ENCODE measurements at regions not wholly inside any gene's neighbourhood (a gene's known extent, or its start where the extent isn't known, plus 50 kb on each side); places are given as distances from the start of the nearest gene placed in this dataset.
A peak's percentile ranks its signal among the peaks of the same experiment; 100 is the strongest.

DNA sequence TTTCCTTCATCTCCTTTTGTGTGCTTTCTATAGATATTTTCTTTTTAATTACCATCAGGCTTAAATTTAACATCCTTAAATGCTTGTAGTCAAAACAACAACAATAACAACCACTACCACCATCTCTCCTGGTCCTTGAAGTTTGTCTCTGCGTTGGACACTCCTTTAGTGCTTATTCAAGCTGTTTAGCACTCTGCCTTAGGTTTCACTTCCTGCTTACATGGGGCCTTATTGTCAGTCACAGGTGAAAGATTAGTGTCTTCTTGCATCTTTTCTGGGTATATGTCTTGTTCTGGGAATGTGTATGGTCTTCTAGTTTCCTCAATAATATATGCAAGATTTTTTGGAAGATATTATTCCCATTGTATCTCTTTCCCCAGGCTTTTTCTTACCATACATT is 240.1 kb upstream of the NXPH2 start:
- Histone ChIP-seq H3K27ac (no peak overlapping the region), H3K27me3 (no peaks in the 10 kb centered on the region), H3K9me3 (peaks cover 0 to 24% (median 0%) of the 10 kb centered on the region in 4 donors), H3K4me1 (no peaks in the 10 kb centered on the region), H3K36me3 (no peaks in the 10 kb centered on the region), H3K4me3 (no peak overlapping the region)
- DNase-seq, result no peak
- no peak for TF ChIP-seq EP300 (IDR thresholded peaks at IDR 0.05)
- no peak for TF ChIP-seq POLR2AphosphoS5 (IDR thresholded peaks at IDR 0.05)
- TF ChIP-seq, protein P1, sequence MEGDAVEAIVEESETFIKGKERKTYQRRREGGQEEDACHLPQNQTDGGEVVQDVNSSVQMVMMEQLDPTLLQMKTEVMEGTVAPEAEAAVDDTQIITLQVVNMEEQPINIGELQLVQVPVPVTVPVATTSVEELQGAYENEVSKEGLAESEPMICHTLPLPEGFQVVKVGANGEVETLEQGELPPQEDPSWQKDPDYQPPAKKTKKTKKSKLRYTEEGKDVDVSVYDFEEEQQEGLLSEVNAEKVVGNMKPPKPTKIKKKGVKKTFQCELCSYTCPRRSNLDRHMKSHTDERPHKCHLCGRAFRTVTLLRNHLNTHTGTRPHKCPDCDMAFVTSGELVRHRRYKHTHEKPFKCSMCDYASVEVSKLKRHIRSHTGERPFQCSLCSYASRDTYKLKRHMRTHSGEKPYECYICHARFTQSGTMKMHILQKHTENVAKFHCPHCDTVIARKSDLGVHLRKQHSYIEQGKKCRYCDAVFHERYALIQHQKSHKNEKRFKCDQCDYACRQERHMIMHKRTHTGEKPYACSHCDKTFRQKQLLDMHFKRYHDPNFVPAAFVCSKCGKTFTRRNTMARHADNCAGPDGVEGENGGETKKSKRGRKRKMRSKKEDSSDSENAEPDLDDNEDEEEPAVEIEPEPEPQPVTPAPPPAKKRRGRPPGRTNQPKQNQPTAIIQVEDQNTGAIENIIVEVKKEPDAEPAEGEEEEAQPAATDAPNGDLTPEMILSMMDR (IDR thresholded peaks at IDR 0.05), result no peak
- no peak for TF ChIP-seq POLR2A (IDR thresholded peaks at IDR 0.05)
- 68 to 71% methylated on average over 1 of the region's 1 CpG for WGBS, 2 donors
- ATAC-seq (ENCODE audit: low FRiP score in 2 of 2), result no peak

- no peaks in the 10 kb centered on the region for H3K36me3 ChIP-seq
- WGBS, 2 donors, result 84 to 95% methylated on average over 2 of the region's 2 CpGs
- no peak overlapping the region for H3K4me3 ChIP-seq
- DNase-seq (peak in 1 of 2 donors; percentile 10), ATAC-seq (ENCODE audit: low FRiP score in 2 of 2) (peak in 1 of 2 donors; percentile 68)
- peaks cover 0 to 24% (median 0%) of the 10 kb centered on the region in 4 donors for H3K9me3 ChIP-seq
- no peaks in the 10 kb centered on the region for H3K4me1 ChIP-seq
- no peak for TF ChIP-seq POLR2A (IDR thresholded peaks at IDR 0.05)
- TF ChIP-seq, protein P1 (IDR thresholded peaks at IDR 0.05), result no peak
- TF ChIP-seq POLR2AphosphoS5 (IDR thresholded peaks at IDR 0.05), result no peak
- TF ChIP-seq EP300 (IDR thresholded peaks at IDR 0.05), result no peak
- no peaks in the 10 kb centered on the region for H3K27me3 ChIP-seq
- no peak overlapping the region for H3K27ac ChIP-seq
Measured at GRCh38 chr2:139018252-139018651, 238.1 kb upstream of the NXPH2 start.

DNA sequence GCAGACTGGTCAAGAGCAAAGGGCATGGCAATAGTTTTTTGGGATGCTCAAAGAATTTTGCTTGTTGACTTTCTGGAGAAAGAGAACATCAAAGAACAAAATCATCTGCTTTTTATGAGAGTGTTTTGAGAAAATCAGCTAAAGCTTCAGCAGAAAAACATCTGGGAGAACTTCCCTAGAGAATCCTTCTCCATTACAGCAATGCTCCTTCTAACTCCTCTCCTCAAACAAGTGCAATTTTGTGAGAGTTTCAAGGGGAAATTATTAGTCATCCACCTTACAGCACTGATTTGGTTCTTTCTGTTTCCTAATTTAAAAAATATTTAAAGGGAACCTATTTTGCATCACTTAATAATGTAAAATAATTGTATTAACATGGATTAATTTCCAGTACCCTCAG is 226.9 kb upstream of the NXPH2 start:
- H3K27ac ChIP-seq, result no peak overlapping the region
- no peaks in the 10 kb centered on the region for H3K4me1 ChIP-seq
- no peaks in the 10 kb centered on the region for H3K36me3 ChIP-seq
- no peaks in the 10 kb centered on the region for H3K9me3 ChIP-seq
- no peak overlapping the region for H3K4me3 ChIP-seq
- ATAC-seq (ENCODE audit: low FRiP score in 2 of 2), result no peak
- DNase-seq, result no peak
- TF ChIP-seq POLR2AphosphoS5 (IDR thresholded peaks at IDR 0.05) (no peak), POLR2A (IDR thresholded peaks at IDR 0.05) (no peak), EP300 (IDR thresholded peaks at IDR 0.05) (no peak)
- TF ChIP-seq, protein P1 (IDR thresholded peaks at IDR 0.05), result no peak
- no peaks in the 10 kb centered on the region for H3K27me3 ChIP-seq

- H3K9me3 ChIP-seq, result no peaks in the 10 kb centered on the region
- 63 to 71% methylated on average over 6 of the region's 6 CpGs for WGBS, 2 donors
- DNase-seq, result no peak
- no peak overlapping the region for H3K4me3 ChIP-seq
- no peaks in the 10 kb centered on the region for H3K4me1 ChIP-seq
- TF ChIP-seq POLR2A (IDR thresholded peaks at IDR 0.05), result no peak
- TF ChIP-seq, protein P1 (IDR thresholded peaks at IDR 0.05), result no peak
- no peak for TF ChIP-seq POLR2AphosphoS5 (IDR thresholded peaks at IDR 0.05)
- no peak for TF ChIP-seq EP300 (IDR thresholded peaks at IDR 0.05)
- no peaks in the 10 kb centered on the region for H3K36me3 ChIP-seq
- ATAC-seq (ENCODE audit: low FRiP score in 2 of 2), result no peak
- H3K27me3 ChIP-seq, result no peaks in the 10 kb centered on the region
- no peak overlapping the region for H3K27ac ChIP-seq
Measured at GRCh38 chr2:139000131-139000785, 220.1 kb upstream of the NXPH2 start.

DNA sequence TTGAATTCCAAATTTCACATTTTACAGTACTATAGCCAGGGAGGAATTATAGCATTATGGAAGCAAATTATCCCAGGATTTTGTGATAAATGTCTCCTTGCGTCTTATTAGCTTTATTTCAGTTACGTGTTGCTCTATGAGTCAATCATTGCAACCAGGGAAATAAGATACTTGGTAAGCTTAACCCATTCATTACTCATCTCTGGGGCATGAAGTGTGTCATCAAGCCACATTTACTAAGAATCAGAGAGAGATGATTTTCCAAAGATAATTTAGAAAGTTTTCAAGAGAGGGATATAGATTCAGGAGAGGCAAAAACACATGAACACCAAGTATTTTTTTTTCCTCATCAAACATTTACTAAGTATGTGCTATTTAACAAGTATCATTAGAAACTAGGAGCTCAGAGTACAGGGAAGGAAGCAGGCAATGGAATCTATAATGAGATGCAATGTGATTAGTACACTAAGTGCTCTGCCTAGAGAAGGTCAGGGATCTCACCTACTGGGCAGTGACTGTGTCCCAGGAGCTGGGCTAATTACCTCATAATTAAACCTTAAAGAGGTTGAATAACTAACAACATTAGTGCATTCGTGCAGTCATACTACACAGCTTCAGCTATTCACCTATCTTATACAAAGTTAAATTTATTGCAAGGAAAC is 217.8 kb upstream of the NXPH2 start:
- ATAC-seq (ENCODE audit: low FRiP score in 2 of 2), result no peak
- TF ChIP-seq, protein P1 (IDR thresholded peaks at IDR 0.05), result no peak
- no peak for TF ChIP-seq POLR2AphosphoS5 (IDR thresholded peaks at IDR 0.05)
- TF ChIP-seq POLR2A (IDR thresholded peaks at IDR 0.05), result no peak
- no peak for TF ChIP-seq EP300 (IDR thresholded peaks at IDR 0.05)
- Histone ChIP-seq H3K27me3 (no peaks in the 10 kb centered on the region), H3K27ac (no peak overlapping the region), H3K4me1 (no peaks in the 10 kb centered on the region), H3K4me3 (no peak overlapping the region), H3K36me3 (no peaks in the 10 kb centered on the region), H3K9me3 (no peaks in the 10 kb centered on the region)
- no peak for DNase-seq
- 76 to 81% methylated on average over 3 of the region's 3 CpGs for WGBS, 2 donors

Data from upper lobe of left lung (tissue), 6 donors.